ENCODE measurements at regions not wholly inside any gene's neighbourhood (a gene's known extent, or its start where the extent isn't known, plus 50 kb on each side); places are given as distances from the start of the nearest gene placed in this dataset.

GRCh38 chr7:124192885-124193284 is 160.0 kb upstream of the TMEM229A start:
- peaks cover 4% of the 10 kb centered on the region for H3K27me3 ChIP-seq
- H3K4me3 ChIP-seq = no peak overlapping the region
- H3K36me3 ChIP-seq = no peaks in the 10 kb centered on the region
- H3K4me1 ChIP-seq (ENCODE audit: insufficient read depth) = no peaks in the 10 kb centered on the region
- no peak overlapping the region for H3K27ac ChIP-seq
- DNase-seq = no peak
- intact Hi-C loops (cut with DNase I) = no loop called here
- TF ChIP-seq POLR2A (IDR thresholded peaks at IDR 0.05) (no peak), EP300 (IDR thresholded peaks at IDR 0.05) (no peak)
- TF ChIP-seq, protein P1, sequence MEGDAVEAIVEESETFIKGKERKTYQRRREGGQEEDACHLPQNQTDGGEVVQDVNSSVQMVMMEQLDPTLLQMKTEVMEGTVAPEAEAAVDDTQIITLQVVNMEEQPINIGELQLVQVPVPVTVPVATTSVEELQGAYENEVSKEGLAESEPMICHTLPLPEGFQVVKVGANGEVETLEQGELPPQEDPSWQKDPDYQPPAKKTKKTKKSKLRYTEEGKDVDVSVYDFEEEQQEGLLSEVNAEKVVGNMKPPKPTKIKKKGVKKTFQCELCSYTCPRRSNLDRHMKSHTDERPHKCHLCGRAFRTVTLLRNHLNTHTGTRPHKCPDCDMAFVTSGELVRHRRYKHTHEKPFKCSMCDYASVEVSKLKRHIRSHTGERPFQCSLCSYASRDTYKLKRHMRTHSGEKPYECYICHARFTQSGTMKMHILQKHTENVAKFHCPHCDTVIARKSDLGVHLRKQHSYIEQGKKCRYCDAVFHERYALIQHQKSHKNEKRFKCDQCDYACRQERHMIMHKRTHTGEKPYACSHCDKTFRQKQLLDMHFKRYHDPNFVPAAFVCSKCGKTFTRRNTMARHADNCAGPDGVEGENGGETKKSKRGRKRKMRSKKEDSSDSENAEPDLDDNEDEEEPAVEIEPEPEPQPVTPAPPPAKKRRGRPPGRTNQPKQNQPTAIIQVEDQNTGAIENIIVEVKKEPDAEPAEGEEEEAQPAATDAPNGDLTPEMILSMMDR (IDR thresholded peaks at IDR 0.05) = no peak
- no peaks in the 10 kb centered on the region for H3K9me3 ChIP-seq

DNA sequence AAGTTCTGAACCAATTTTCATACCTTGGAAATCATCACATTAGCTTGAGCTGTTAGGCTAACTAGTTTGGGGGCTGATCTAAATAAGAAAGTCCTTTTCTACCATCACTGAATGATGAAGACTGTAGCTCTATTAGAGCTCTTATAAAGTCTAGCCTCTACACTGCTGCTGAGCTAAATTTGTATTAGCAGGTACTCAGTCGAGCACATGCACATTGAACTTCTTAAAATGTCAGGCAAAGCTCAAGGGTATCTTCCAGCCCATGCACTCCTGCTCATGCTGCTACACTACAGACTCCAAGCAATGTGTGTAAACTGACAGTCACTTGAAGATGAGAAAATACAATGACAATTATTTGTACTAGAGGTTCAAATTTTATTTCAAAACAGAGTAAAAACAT is 158.8 kb upstream of the TMEM229A start:
- Histone ChIP-seq H3K4me1 (ENCODE audit: insufficient read depth) (no peaks in the 10 kb centered on the region), H3K9me3 (no peaks in the 10 kb centered on the region), H3K27me3 (no peaks in the 10 kb centered on the region), H3K27ac (no peak overlapping the region), H3K36me3 (no peaks in the 10 kb centered on the region), H3K4me3 (no peak overlapping the region)
- TF ChIP-seq, protein P1 (IDR thresholded peaks at IDR 0.05) = no peak
- TF ChIP-seq POLR2A (IDR thresholded peaks at IDR 0.05) (no peak), EP300 (IDR thresholded peaks at IDR 0.05) (no peak)
- DNase-seq = no peak
- 59 to 82% (median 68%) methylated on average over 1 of the region's 1 CpG for WGBS, 3 donors
- intact Hi-C loops (cut with DNase I) = no loop called here

DNA sequence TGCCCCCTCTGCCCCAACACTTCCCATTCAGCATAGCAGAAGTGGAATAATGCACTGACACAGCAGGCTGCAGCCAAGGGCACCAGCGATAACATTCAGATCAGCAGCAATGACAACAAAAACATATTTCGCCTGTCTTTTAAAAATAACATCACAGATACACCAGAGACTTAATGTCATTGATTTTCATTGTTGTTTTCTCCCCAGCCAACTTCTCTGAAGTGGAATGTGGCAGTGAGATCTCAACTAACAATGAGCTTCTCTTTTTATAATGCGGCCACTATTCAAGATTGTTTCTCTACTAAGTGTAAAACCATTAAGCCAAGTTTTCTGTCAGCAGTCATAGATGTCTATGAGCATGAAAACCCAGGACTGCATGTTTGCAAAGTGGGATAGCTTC is 158.2 kb upstream of the TMEM229A start:
- Histone ChIP-seq H3K36me3 (no peaks in the 10 kb centered on the region), H3K27me3 (no peaks in the 10 kb centered on the region), H3K9me3 (no peaks in the 10 kb centered on the region), H3K4me1 (ENCODE audit: insufficient read depth) (no peaks in the 10 kb centered on the region), H3K4me3 (no peak overlapping the region), H3K27ac (no peak overlapping the region)
- no peak for DNase-seq
- 64 to 79% (median 66%) methylated on average over 3 of the region's 3 CpGs for WGBS, 3 donors
- TF ChIP-seq, protein P1 (IDR thresholded peaks at IDR 0.05) = no peak
- TF ChIP-seq POLR2A (IDR thresholded peaks at IDR 0.05) (no peak), EP300 (IDR thresholded peaks at IDR 0.05) (no peak)
- intact Hi-C loops (cut with DNase I) = no loop called here

DNA sequence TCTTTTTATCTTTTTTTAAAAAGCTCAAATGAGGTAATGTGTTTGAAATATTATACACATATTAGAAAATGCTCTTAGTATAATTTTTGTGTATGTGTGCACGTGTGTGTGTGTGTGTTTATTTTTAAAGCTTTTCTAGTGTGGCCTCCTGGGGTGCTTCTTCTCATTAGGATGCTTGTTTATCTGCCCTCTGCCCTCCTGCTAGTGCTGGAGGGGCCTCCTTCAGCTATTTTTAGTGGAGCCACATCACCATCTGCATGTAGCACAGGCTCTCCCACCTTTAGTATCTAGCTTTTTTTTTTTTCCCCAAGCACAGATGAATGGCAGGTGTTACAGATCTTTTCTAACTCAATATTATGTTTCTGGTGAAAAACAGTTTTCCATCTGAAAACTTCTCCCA is 155.7 kb upstream of the TMEM229A start:
- Histone ChIP-seq H3K9me3 (no peaks in the 10 kb centered on the region), H3K27ac (no peak overlapping the region), H3K4me1 (ENCODE audit: insufficient read depth) (no peaks in the 10 kb centered on the region), H3K36me3 (no peaks in the 10 kb centered on the region), H3K4me3 (no peak overlapping the region), H3K27me3 (no peaks in the 10 kb centered on the region)
- intact Hi-C loops (cut with DNase I) = no loop called here
- no peak for DNase-seq
- 14 to 39% (median 37%) methylated on average over 1 of the region's 1 CpG for WGBS, 3 donors
- no peak for TF ChIP-seq POLR2A (IDR thresholded peaks at IDR 0.05)
- TF ChIP-seq EP300 (IDR thresholded peaks at IDR 0.05) = no peak

GRCh38 chr7:124187962-124188361 is 155.1 kb upstream of the TMEM229A start:
- Histone ChIP-seq H3K9me3 (no peaks in the 10 kb centered on the region), H3K4me3 (no peak overlapping the region), H3K4me1 (ENCODE audit: insufficient read depth) (no peaks in the 10 kb centered on the region), H3K27ac (no peak overlapping the region), H3K36me3 (no peaks in the 10 kb centered on the region), H3K27me3 (no peaks in the 10 kb centered on the region)
- 75 to 84% (median 80%) methylated on average over 4 of the region's 4 CpGs for WGBS, 3 donors
- no peak for DNase-seq
- intact Hi-C loops (cut with DNase I) = no loop called here
- TF ChIP-seq POLR2A (IDR thresholded peaks at IDR 0.05) = no peak
- TF ChIP-seq, protein P1 (IDR thresholded peaks at IDR 0.05) = no peak
- no peak for TF ChIP-seq EP300 (IDR thresholded peaks at IDR 0.05)

Measured in ovary (tissue), 7 donors.